OCI-LY3 (cell line): ENCODE measurements at regions not wholly inside any gene's neighbourhood (a gene's known extent, or its start where the extent isn't known, plus 50 kb on each side); places are given as distances from the start of the nearest gene placed in this dataset.
A peak's percentile ranks its signal among the peaks of the same experiment; 100 is the strongest.

Experiments used
- H2AFZ ChIP-seq: fragments of 200-600, 300-600 bp; shearing (Covaris generic); 2 replicates; pipeline ENCODE4 v1.6.0; 2014; ENCODE audit warnings: antibody characterized with exemption, low read depth, low read length
- H3K27ac ChIP-seq: fragments of 200-600, 300-600 bp; sonication (generic); 2 replicates; pipeline ENCODE4 v1.5.1; 2014; ENCODE audit warnings: mild to moderate bottlenecking, low read length, moderate library complexity, mixed read lengths
- H3K27me3 ChIP-seq: fragments of 200-600, 300-600 bp; sonication (generic); 2 replicates; pipeline ENCODE4 v1.6.1; 2014; ENCODE audit warnings: low read depth, low read length, mixed read lengths
- H3K36me3 ChIP-seq: fragments of 200-600, 300-600 bp; sonication (generic); replicated peaks from 2 replicates; pipeline ENCODE3; 2014; ENCODE audit warnings: low read depth, low read length, mixed read lengths
- H3K4me1 ChIP-seq: fragments of 300-600, 200-600 bp; sonication (generic); 2 replicates; pipeline ENCODE4 v1.6.1; 2014; ENCODE audit warnings: low read length, mixed read lengths
- H3K4me2 ChIP-seq: fragments of 200-600, 300-600 bp; sonication (generic); 2 replicates; pipeline ENCODE4 v1.6.1; 2014; ENCODE audit warnings: low read length, mixed read lengths
- H3K4me3 ChIP-seq: fragments of 300-600, 200-600 bp; sonication (generic); 2 replicates; pipeline ENCODE4 v1.5.1; 2014; ENCODE audit warnings: antibody characterized with exemption, mild to moderate bottlenecking, low read length, moderate library complexity
- H3K79me2 ChIP-seq: fragments of 300-600, 200-600 bp; shearing (Covaris generic); 2 replicates; pipeline ENCODE4 v1.6.1; 2014; ENCODE audit warnings: mild to moderate bottlenecking, low read length, mixed read lengths
- H3K9ac ChIP-seq: fragments of 300-600, 200-600 bp; shearing (Covaris generic); 2 replicates; pipeline ENCODE4 v1.6.0; 2014; ENCODE audit warnings: mild to moderate bottlenecking, low read length, moderate library complexity
- H3K9me3 ChIP-seq: fragments of 200-600, 300-600 bp; shearing (Covaris generic); 2 replicates; pipeline ENCODE4 v1.6.1; 2014; ENCODE audit warnings: low read length, mixed read lengths; ENCODE audit not compliant: insufficient read depth
- H4K20me1 ChIP-seq: fragments of 200-600, 300-600 bp; sonication (generic); 2 replicates; pipeline ENCODE4 v1.6.1; 2016; ENCODE audit warnings: low read length, mixed read lengths; ENCODE audit not compliant: insufficient read depth
- EZH2phosphoT487 ChIP-seq: fragments of 200-600 bp; shearing (Covaris generic); IDR thresholded peaks from 2 replicates; pipeline ENCODE4 v1.6.1; 2018; ENCODE audit warnings: antibody characterized with exemption, mixed run types, low read depth
- TF ChIP-seq, protein P1 (sequence below): fragments of 200-600, 300-600 bp; sonication (generic); IDR thresholded peaks from 2 replicates; pipeline ENCODE4 v1.5.1; 2014; ENCODE audit warnings: antibody characterized with exemption, low read length, low read depth

DNA sequence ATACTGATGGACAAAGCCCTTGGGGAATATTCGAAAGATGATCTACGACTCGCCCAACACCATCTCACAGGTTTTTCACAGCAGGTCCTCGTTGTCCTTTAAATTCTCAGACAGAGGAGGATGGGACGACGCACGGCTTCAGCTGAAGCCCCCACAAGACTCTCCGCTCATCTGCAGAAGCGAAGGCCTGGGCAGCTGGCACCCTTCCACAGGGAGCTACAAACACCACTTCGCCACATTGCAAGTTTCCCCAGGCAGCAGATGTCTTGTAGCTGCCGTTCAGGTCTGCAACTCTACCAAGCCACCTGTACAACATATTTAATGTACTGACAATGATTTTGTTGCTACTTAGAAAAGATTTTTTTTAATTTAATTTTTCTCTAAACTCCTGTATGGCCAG, 642.9 kb downstream of the ZEB2 start:
- TF ChIP-seq, protein P1, sequence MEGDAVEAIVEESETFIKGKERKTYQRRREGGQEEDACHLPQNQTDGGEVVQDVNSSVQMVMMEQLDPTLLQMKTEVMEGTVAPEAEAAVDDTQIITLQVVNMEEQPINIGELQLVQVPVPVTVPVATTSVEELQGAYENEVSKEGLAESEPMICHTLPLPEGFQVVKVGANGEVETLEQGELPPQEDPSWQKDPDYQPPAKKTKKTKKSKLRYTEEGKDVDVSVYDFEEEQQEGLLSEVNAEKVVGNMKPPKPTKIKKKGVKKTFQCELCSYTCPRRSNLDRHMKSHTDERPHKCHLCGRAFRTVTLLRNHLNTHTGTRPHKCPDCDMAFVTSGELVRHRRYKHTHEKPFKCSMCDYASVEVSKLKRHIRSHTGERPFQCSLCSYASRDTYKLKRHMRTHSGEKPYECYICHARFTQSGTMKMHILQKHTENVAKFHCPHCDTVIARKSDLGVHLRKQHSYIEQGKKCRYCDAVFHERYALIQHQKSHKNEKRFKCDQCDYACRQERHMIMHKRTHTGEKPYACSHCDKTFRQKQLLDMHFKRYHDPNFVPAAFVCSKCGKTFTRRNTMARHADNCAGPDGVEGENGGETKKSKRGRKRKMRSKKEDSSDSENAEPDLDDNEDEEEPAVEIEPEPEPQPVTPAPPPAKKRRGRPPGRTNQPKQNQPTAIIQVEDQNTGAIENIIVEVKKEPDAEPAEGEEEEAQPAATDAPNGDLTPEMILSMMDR, result no peak
- no peak for TF ChIP-seq EZH2phosphoT487
- no peak overlapping the region for H2AFZ ChIP-seq
- peak overlapping the region; percentile 60 for H3K4me3 ChIP-seq
- no peaks in the 10 kb centered on the region for H3K79me2 ChIP-seq
- peak overlapping the region; percentile 83 for H3K9ac ChIP-seq
- H3K4me2 ChIP-seq, result peak overlapping the region; percentile 83
- peaks cover 27% of the 10 kb centered on the region for H3K36me3 ChIP-seq
- H3K27ac ChIP-seq, result peak overlapping the region; percentile 95
- H4K20me1 ChIP-seq, result no peaks in the 10 kb centered on the region
- peaks cover 14% of the 10 kb centered on the region for H3K9me3 ChIP-seq
- peaks cover 68% of the 10 kb centered on the region for H3K4me1 ChIP-seq
- no peaks in the 10 kb centered on the region for H3K27me3 ChIP-seq

GRCh38 chr2:143875295-143876233, 644.4 kb downstream of the ZEB2 start:
- no peaks in the 10 kb centered on the region for H3K27me3 ChIP-seq
- peaks cover 34% of the 10 kb centered on the region for H3K36me3 ChIP-seq
- peak overlapping the region; percentile 76 for H2AFZ ChIP-seq
- H3K9ac ChIP-seq, result peak overlapping the region; percentile 83
- H3K4me2 ChIP-seq, result peak overlapping the region; percentile 83
- no peaks in the 10 kb centered on the region for H3K79me2 ChIP-seq
- H3K27ac ChIP-seq, result peak overlapping the region; percentile 95
- peaks cover 60% of the 10 kb centered on the region for H3K4me1 ChIP-seq
- H3K9me3 ChIP-seq, result peaks cover 23% of the 10 kb centered on the region
- H3K4me3 ChIP-seq, result peak overlapping the region; percentile 63
- no peak for TF ChIP-seq EZH2phosphoT487
- TF ChIP-seq, protein P1, result no peak
- H4K20me1 ChIP-seq, result no peaks in the 10 kb centered on the region

GRCh38 chr2:143873886-143874285, 646.0 kb downstream of the ZEB2 start:
- TF ChIP-seq, protein P1, result no peak
- TF ChIP-seq EZH2phosphoT487, result no peak
- H3K79me2 ChIP-seq, result no peaks in the 10 kb centered on the region

DNA sequence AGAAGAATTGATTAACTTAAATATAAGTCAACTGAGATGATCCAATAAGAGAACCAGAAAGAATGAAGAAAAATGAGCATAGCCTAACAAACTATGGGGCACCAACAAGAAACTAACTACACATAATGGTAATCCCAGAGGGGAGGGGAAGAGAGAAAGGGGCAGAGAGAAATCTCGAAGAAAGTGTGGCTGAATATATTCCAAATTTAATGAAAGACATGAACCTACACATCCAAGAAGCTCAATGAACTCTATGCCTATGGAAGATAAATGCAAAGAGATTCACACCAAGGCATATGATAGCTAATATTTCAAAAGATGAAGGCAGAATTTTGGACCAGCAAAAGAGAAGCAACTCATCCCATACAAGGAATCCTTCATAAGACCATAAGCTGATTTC, 649.2 kb downstream of the ZEB2 start:
- Histone ChIP-seq H3K79me2 (no peaks in the 10 kb centered on the region), H3K36me3 (peaks cover 39% of the 10 kb centered on the region), H3K4me1 (peaks cover 14% of the 10 kb centered on the region), H3K27me3 (no peaks in the 10 kb centered on the region), H3K9me3 (peaks cover 26% of the 10 kb centered on the region), H3K4me3 (no peak overlapping the region), H3K4me2 (no peak overlapping the region), H3K9ac (no peak overlapping the region), H4K20me1 (no peaks in the 10 kb centered on the region), H3K27ac (no peak overlapping the region), H2AFZ (no peak overlapping the region)
- no peak for TF ChIP-seq EZH2phosphoT487
- TF ChIP-seq, protein P1, result no peak

More at GRCh38 chr2:143873886-143874285, 646.0 kb downstream of the ZEB2 start:
- no peak overlapping the region for H3K9ac ChIP-seq
- H3K27me3 ChIP-seq, result no peaks in the 10 kb centered on the region
- no peak overlapping the region for H3K27ac ChIP-seq
- H2AFZ ChIP-seq, result no peak overlapping the region
- H3K9me3 ChIP-seq, result peaks cover 26% of the 10 kb centered on the region
- peaks cover 44% of the 10 kb centered on the region for H3K4me1 ChIP-seq
- no peaks in the 10 kb centered on the region for H4K20me1 ChIP-seq
- H3K4me3 ChIP-seq, result no peak overlapping the region
- peaks cover 39% of the 10 kb centered on the region for H3K36me3 ChIP-seq
- no peak overlapping the region for H3K4me2 ChIP-seq
